Peyer's patch (tissue), 4 donors: ENCODE measurements at regions not wholly inside any gene's neighbourhood (a gene's known extent, or its start where the extent isn't known, plus 50 kb on each side); places are given as distances from the start of the nearest gene placed in this dataset.

ENCODE experiments used
- DNase-seq, 3 donors: peaks; one replicate each; pipeline ENCODE4 v3.0.0-alpha.2; 2017 to 2019
- H3K27ac ChIP-seq, 4 donors: fragments of 200-600 bp; sonication (generic); one replicate each; pipeline ENCODE4 v1.5.1; 2016 to 2019
- H3K27me3 ChIP-seq, 2 donors: fragments of 200-600 bp; sonication (generic); one replicate each; pipeline ENCODE4 v1.5.1; 2019
- H3K36me3 ChIP-seq, 3 donors: fragments of 200-600 bp; sonication (generic); one replicate each; pipeline ENCODE4 v1.5.1; 2016 to 2019
- H3K4me1 ChIP-seq, 4 donors: fragments of 200-600 bp; sonication (generic); one replicate each; pipeline ENCODE4 v1.5.1; 2016 to 2019
- H3K4me3 ChIP-seq, 4 donors: fragments of 200-600 bp; sonication (generic); 1 replicate in 3 of 4; 2 replicates in 1 of 4; pipeline ENCODE4 v1.5.1; 2016 to 2019; ENCODE audit warnings: mild to moderate bottlenecking in 1 of 4
- H3K9me3 ChIP-seq, 4 donors: fragments of 200-600 bp; sonication (generic); one replicate each; pipeline ENCODE4 v1.5.1; 2016 to 2019; ENCODE audit warnings: mild to moderate bottlenecking in 1 of 4
- CTCF ChIP-seq, 6 experiments: fragments of 450-650 bp in 4 of 6; fragments of 200-600 bp in 2 of 6; sonication (generic) in 1 of 6; IDR thresholded peaks; one replicate each; pipeline ENCODE4 v1.5.1; 2017 to 2019; ENCODE audit warnings: antibody characterized with exemption in 6 of 6, mild to moderate bottlenecking in 3 of 6, moderate library complexity in 1 of 6
- POLR2A ChIP-seq, 2 donors: fragments of 450-650 bp; IDR thresholded peaks; one replicate each; pipeline ENCODE4 v1.5.1; 2017; ENCODE audit warnings: antibody characterized with exemption in 2 of 2, mild to moderate bottlenecking in 2 of 2, moderate library complexity in 2 of 2

DNA sequence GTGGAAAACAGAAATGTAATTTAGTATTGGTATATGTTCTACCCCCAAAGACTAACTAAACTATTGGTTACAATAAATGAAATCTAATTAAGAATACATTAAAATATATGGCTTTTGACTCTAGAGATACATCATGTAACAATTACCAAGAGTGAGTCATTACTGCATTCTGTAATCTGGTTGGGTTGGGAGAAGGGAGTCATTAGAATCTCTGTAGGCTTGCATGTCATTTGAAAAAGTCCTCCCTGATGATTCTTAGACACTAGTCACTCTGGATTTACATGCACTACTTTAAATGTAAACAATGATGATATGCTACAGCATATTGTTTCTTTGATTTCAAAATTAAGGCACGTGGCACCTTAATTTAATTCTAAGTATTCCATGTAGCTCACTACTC is 293.4 kb upstream of the CHST9 start:
- DNase-seq: no peak
- TF ChIP-seq CTCF (IDR thresholded peaks at IDR 0.05) (no peak), POLR2A (IDR thresholded peaks at IDR 0.05) (no peak)
- H3K4me1 ChIP-seq: no peaks in the 10 kb centered on the region
- H3K27ac ChIP-seq: no peak overlapping the region
- H3K9me3 ChIP-seq: no peaks in the 10 kb centered on the region
- no peak overlapping the region for H3K4me3 ChIP-seq
- H3K36me3 ChIP-seq: no peaks in the 10 kb centered on the region
- no peaks in the 10 kb centered on the region for H3K27me3 ChIP-seq

GRCh38 chr18:27473318-27473717 is 288.2 kb upstream of the CHST9 start:
- TF ChIP-seq POLR2A (IDR thresholded peaks at IDR 0.05): no peak
- no peak for TF ChIP-seq CTCF (IDR thresholded peaks at IDR 0.05)
- Histone ChIP-seq H3K27ac (no peak overlapping the region), H3K9me3 (no peaks in the 10 kb centered on the region), H3K27me3 (no peaks in the 10 kb centered on the region), H3K4me1 (no peaks in the 10 kb centered on the region), H3K4me3 (no peak overlapping the region), H3K36me3 (no peaks in the 10 kb centered on the region)
- no peak for DNase-seq

DNA sequence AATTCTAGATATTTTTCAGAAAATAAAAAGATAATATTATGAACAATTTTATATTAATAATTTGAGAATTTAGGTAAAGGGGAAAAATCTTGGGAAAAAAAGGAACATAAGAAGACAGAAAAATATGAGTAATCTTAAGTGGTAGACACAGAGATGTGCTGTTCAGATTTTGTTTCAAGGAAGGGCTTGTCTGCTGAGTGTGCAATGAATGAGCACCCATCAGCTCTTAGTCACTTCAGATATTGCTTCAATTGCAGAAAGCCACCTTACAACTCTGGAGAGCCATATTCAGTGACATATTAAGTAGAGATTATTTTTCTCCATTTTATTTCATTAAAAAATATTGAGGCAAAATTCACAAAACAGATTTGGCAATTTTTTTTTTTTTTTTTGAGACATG is 282.0 kb upstream of the CHST9 start:
- Histone ChIP-seq H3K36me3 (no peaks in the 10 kb centered on the region), H3K4me1 (no peaks in the 10 kb centered on the region), H3K27me3 (no peaks in the 10 kb centered on the region), H3K9me3 (no peaks in the 10 kb centered on the region), H3K27ac (no peak overlapping the region), H3K4me3 (no peak overlapping the region)
- no peak for DNase-seq
- no peak for TF ChIP-seq CTCF (IDR thresholded peaks at IDR 0.05)
- TF ChIP-seq POLR2A (IDR thresholded peaks at IDR 0.05): no peak

DNA sequence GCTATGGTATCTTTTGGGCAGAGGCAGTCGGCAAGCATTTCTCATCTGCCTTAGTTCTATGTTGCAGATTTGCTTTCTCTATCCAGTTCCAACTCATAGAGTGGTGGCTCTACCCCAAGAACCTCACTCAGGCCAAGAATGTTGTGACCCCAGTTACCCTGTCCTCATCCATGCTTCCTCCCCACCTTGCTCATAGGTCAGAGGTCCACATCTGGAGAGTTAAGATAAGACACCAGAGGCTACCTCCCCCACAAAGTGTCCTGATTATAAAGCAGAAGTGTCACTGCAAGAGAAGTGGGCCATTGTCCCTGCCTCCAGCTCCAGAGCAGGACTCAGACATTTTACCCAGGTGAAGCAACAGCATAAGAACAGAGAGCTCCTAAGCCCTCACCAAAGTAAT is 276.8 kb upstream of the CHST9 start:
- Histone ChIP-seq H3K9me3 (no peaks in the 10 kb centered on the region), H3K27ac (no peak overlapping the region), H3K4me1 (no peaks in the 10 kb centered on the region), H3K27me3 (no peaks in the 10 kb centered on the region), H3K36me3 (no peaks in the 10 kb centered on the region), H3K4me3 (no peak overlapping the region)
- no peak for TF ChIP-seq CTCF (IDR thresholded peaks at IDR 0.05)
- no peak for TF ChIP-seq POLR2A (IDR thresholded peaks at IDR 0.05)
- DNase-seq: no peak

DNA sequence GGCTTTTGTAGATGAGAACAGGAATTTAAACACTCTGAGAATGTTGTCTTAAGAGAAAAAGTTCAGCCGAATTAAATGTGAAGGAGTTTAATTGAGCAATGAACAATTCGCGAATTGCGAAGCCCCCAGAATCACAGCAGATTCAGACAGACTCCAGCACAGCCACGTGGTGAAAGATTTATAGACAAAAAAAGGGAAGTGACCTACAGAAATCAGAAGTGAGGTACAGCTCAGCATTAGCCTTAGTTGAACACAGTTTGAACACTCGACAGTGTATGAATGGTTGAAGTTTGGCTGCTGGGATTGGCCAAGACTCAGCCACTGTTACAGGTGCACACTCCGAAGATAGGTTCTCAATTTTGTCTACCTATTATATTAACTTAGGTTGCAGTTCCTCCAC is 264.0 kb upstream of the CHST9 start:
- no peaks in the 10 kb centered on the region for H3K27me3 ChIP-seq
- TF ChIP-seq POLR2A (IDR thresholded peaks at IDR 0.05) (no peak), CTCF (IDR thresholded peaks at IDR 0.05) (no peak)
- H3K4me3 ChIP-seq: no peak overlapping the region
- no peak for DNase-seq
- H3K9me3 ChIP-seq: no peaks in the 10 kb centered on the region
- H3K27ac ChIP-seq: no peak overlapping the region
- H3K4me1 ChIP-seq: no peaks in the 10 kb centered on the region
- H3K36me3 ChIP-seq: no peaks in the 10 kb centered on the region

- Histone ChIP-seq H3K27ac (peak overlapping the region in 1 of 4 donors; percentile 18), H3K27me3 (no peaks in the 10 kb centered on the region), H3K4me3 (peak overlapping the region in 1 of 4 donors; percentile 34), H3K36me3 (no peaks in the 10 kb centered on the region), H3K9me3 (no peaks in the 10 kb centered on the region), H3K4me1 (no peaks in the 10 kb centered on the region)
- no peak for TF ChIP-seq CTCF (IDR thresholded peaks at IDR 0.05)
- no peak for TF ChIP-seq POLR2A (IDR thresholded peaks at IDR 0.05)
- no peak for DNase-seq
Measured at GRCh38 chr18:27447930-27448329, 262.8 kb upstream of the CHST9 start.
